Osteoblast (primary cell): ENCODE measurements at regions not wholly inside any gene's neighbourhood (a gene's known extent, or its start where the extent isn't known, plus 50 kb on each side); places are given as distances from the start of the nearest gene placed in this dataset.
"Not testable (repeated sequence)": the region's sequence is repeated elsewhere in the genome, so short reads cannot be mapped to it uniquely, and the experiment has no call there.

Experiments
- DNase-seq: peaks from one replicate; pipeline ENCODE4 v3.0.0; 2011; ENCODE audit warnings: low spot score, mixed read lengths; ENCODE audit not compliant: insufficient read length; ENCODE audit errors: missing footprints
- H2AFZ ChIP-seq: 2 replicates; pipeline ENCODE4 v1.6.0; 2011; ENCODE audit warnings: mild to moderate bottlenecking, low read length
- H3K27ac ChIP-seq: 2 replicates; pipeline ENCODE4 v1.5.1; 2011; ENCODE audit warnings: mild to moderate bottlenecking, low read depth, low read length, moderate library complexity
- H3K27me3 ChIP-seq: 2 replicates; pipeline ENCODE4 v1.6.0; 2012; ENCODE audit warnings: mild to moderate bottlenecking, control low read depth, inconsistent platforms, low read length, moderate library complexity; ENCODE audit not compliant: insufficient read depth
- H3K36me3 ChIP-seq: 2 replicates; pipeline ENCODE4 v1.5.1; 2011; ENCODE audit warnings: mild to moderate bottlenecking, low read length, control low read depth, moderate library complexity; ENCODE audit not compliant: insufficient read depth
- H3K4me1 ChIP-seq: 2 replicates; pipeline ENCODE4 v1.5.1; 2011; ENCODE audit warnings: mild to moderate bottlenecking, low read length, control low read depth, moderate library complexity; ENCODE audit not compliant: insufficient read depth
- H3K4me2 ChIP-seq: 2 replicates; pipeline ENCODE4 v1.6.0; 2011; ENCODE audit warnings: mild to moderate bottlenecking, low read length; ENCODE audit not compliant: insufficient read depth
- H3K4me3 ChIP-seq: fragments of 200-600 bp; sonication (generic); 3 replicates; pipeline ENCODE4 v1.5.1; 2012; ENCODE audit warnings: mild to moderate bottlenecking, low read length, inconsistent platforms; ENCODE audit not compliant: insufficient read depth
- H3K79me2 ChIP-seq: 2 replicates; pipeline ENCODE4 v1.6.0; 2012; ENCODE audit warnings: mild to moderate bottlenecking, low read length, control low read depth, inconsistent platforms; ENCODE audit not compliant: insufficient read depth
- H3K9me3 ChIP-seq: 2 replicates; pipeline ENCODE4 v1.5.1; 2011; ENCODE audit warnings: low read depth, low read length, control low read depth
- H4K20me1 ChIP-seq: 2 replicates; pipeline ENCODE4 v1.6.0; 2012; ENCODE audit warnings: mild to moderate bottlenecking, low read length, control low read depth; ENCODE audit not compliant: insufficient read depth
- TF ChIP-seq, protein P1 (sequence below): IDR thresholded peaks from 2 replicates; pipeline ENCODE4 v1.5.1; 2011; ENCODE audit warnings: mild to moderate bottlenecking, low read depth, low read length, moderate library complexity; ENCODE audit errors: extremely low read depth

GRCh38 chr2:182499706-182500470, 73.1 kb upstream of the PDE1A start:
- TF ChIP-seq, protein P1, sequence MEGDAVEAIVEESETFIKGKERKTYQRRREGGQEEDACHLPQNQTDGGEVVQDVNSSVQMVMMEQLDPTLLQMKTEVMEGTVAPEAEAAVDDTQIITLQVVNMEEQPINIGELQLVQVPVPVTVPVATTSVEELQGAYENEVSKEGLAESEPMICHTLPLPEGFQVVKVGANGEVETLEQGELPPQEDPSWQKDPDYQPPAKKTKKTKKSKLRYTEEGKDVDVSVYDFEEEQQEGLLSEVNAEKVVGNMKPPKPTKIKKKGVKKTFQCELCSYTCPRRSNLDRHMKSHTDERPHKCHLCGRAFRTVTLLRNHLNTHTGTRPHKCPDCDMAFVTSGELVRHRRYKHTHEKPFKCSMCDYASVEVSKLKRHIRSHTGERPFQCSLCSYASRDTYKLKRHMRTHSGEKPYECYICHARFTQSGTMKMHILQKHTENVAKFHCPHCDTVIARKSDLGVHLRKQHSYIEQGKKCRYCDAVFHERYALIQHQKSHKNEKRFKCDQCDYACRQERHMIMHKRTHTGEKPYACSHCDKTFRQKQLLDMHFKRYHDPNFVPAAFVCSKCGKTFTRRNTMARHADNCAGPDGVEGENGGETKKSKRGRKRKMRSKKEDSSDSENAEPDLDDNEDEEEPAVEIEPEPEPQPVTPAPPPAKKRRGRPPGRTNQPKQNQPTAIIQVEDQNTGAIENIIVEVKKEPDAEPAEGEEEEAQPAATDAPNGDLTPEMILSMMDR, result no peak
- no peaks in the 10 kb centered on the region for H4K20me1 ChIP-seq
- no peaks in the 10 kb centered on the region for H3K79me2 ChIP-seq
- H3K9me3 ChIP-seq, result no peaks in the 10 kb centered on the region
- H3K36me3 ChIP-seq, result no peaks in the 10 kb centered on the region
- peak; percentile 50 for DNase-seq
- peak overlapping the region; percentile 48 for H3K27ac ChIP-seq
- no peak overlapping the region for H3K4me3 ChIP-seq
- H2AFZ ChIP-seq, result peak overlapping the region; percentile 13
- H3K27me3 ChIP-seq, result no peaks in the 10 kb centered on the region
- H3K4me1 ChIP-seq, result peaks cover 13% of the 10 kb centered on the region
- H3K4me2 ChIP-seq, result no peak overlapping the region

DNA sequence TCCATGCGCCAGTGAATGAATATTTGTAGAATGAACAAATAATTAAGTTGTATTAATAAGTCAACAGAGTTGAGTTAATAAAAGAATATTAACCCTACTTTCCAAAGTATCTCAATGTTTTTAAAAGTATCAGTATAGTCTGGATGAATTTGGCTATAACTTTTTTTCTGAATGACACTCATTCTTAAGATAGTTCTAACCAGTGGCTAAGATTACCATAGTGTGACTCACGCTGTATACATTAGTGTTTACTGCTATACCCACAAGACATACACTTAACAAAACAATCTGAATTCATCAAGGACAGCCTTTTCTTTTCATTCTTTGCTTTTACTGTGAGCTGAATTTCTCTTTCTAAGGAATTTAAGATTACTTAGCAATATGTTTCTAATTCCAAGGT, 77.0 kb upstream of the PDE1A start:
- no peaks in the 10 kb centered on the region for H4K20me1 ChIP-seq
- peaks cover 22% of the 10 kb centered on the region for H3K4me1 ChIP-seq
- no peak overlapping the region for H3K4me2 ChIP-seq
- no peaks in the 10 kb centered on the region for H3K27me3 ChIP-seq
- H3K4me3 ChIP-seq, result no peak overlapping the region
- H3K79me2 ChIP-seq, result no peaks in the 10 kb centered on the region
- no peaks in the 10 kb centered on the region for H3K36me3 ChIP-seq
- H3K9me3 ChIP-seq, result no peaks in the 10 kb centered on the region
- H3K27ac ChIP-seq, result no peak overlapping the region
- no peak overlapping the region for H2AFZ ChIP-seq
- TF ChIP-seq, protein P1, result no peak
- DNase-seq, result no peak

DNA sequence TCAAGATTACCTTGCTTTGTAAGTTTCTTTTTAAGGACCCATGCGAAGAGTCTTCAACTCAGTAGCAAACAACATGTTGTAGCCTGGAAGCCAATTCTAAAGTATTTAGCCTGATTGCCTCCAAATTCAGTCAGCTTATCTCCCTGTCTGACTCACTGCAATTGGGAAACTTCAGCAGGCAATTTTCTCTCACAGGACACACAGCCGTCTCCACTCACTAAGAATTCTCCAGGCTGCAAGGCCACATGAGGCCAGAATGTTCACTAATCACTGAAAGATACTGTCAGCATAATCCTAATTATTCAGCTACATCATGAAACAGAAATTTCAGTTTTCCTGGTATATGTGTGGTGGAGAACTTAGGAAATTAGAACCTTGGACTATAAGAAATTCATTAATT, 78.1 kb upstream of the PDE1A start:
- TF ChIP-seq, protein P1, result no peak
- no peak overlapping the region for H3K4me2 ChIP-seq
- H3K4me1 ChIP-seq, result peaks cover 17% of the 10 kb centered on the region
- no peaks in the 10 kb centered on the region for H4K20me1 ChIP-seq
- H3K4me3 ChIP-seq, result no peak overlapping the region
- no peak overlapping the region for H2AFZ ChIP-seq
- DNase-seq, result peak; percentile 45
- H3K36me3 ChIP-seq, result no peaks in the 10 kb centered on the region
- H3K9me3 ChIP-seq, result no peaks in the 10 kb centered on the region
- H3K27me3 ChIP-seq, result no peaks in the 10 kb centered on the region
- peak overlapping the region; percentile 59 for H3K27ac ChIP-seq
- H3K79me2 ChIP-seq, result no peaks in the 10 kb centered on the region

DNA sequence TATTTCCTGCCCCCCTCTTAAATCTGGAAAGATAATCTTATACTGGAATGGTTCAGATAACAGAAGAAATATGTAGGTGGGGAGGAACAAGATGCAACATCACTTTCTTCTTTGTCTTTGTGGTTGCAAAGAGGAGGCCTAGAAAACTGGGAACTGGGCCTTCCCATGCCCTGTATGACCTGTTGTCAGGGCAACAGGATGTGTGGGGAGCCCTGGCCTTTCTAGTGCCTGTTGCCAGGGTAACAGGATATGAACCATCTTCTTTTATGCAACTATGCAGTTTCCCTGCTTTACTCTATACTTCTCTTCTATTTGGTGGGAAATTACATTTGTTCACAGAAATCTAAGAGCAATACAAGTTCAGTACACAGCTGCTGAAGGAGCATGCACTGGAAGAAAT, 79.8 kb upstream of the PDE1A start:
- Histone ChIP-seq H2AFZ (no peak overlapping the region), H4K20me1 (no peaks in the 10 kb centered on the region), H3K4me1 (peaks cover 14% of the 10 kb centered on the region), H3K4me3 (no peak overlapping the region), H3K79me2 (no peaks in the 10 kb centered on the region), H3K27me3 (no peaks in the 10 kb centered on the region), H3K36me3 (no peaks in the 10 kb centered on the region), H3K4me2 (no peak overlapping the region), H3K9me3 (no peaks in the 10 kb centered on the region), H3K27ac (peak overlapping the region; percentile 59)
- TF ChIP-seq, protein P1, result no peak
- peak; percentile 31 for DNase-seq

- H3K9me3 ChIP-seq, result not testable (repeated sequence)
Measured at GRCh38 chr2:182508583-182508982, 81.7 kb upstream of the PDE1A start.

More at GRCh38 chr2:182508583-182508982, 81.7 kb upstream of the PDE1A start:
- not testable (repeated sequence) for DNase-seq, H3K4me3 ChIP-seq, H4K20me1 ChIP-seq, H3K36me3 ChIP-seq, H2AFZ ChIP-seq, H3K27ac ChIP-seq, H3K79me2 ChIP-seq, H3K27me3 ChIP-seq, H3K4me2 ChIP-seq
- H3K4me1 ChIP-seq, result peaks cover 14% of the 10 kb centered on the region
